Heart left ventricle (tissue), 13 donors: ENCODE measurements at regions not wholly inside any gene's neighbourhood (a gene's known extent, or its start where the extent isn't known, plus 50 kb on each side); places are given as distances from the start of the nearest gene placed in this dataset.
"Not testable (repeated sequence)": the region's sequence is repeated elsewhere in the genome, so short reads cannot be mapped to it uniquely, and the experiment has no call there.

Experiments used
- CTCF ChIP-seq, 12 donors: fragments of 200-600 bp; sonication (generic) in 4 of 12; IDR thresholded peaks; one replicate each; pipeline versions ENCODE4 v1.5.0 to v1.8.0; 2018 to 2022; ENCODE audit warnings: antibody characterized with exemption in 12 of 12, mild to moderate bottlenecking in 5 of 12
- POLR2A ChIP-seq, 2 donors: fragments of 450-650 bp; IDR thresholded peaks; one replicate each; pipeline ENCODE4 v1.6.1; 2017; ENCODE audit warnings: antibody characterized with exemption in 2 of 2, mild to moderate bottlenecking in 2 of 2, moderate library complexity in 2 of 2
- donor health status: ischemic (EF 13 %, LVEDD 7.1; RV severe dilation, severe dysfunction).
- donor health status: DM: no; HTN: yes; CAD: no.
- donor health status: DM: no; HTN: no; CAD: no.
- donor health status: ischemic (EF 25% LVEDD 6.9; RV normal size, moderate dysfunction).
- donor health status: ischemic (EF 25% LVEDD 5.7; RV mildly dilated, moderate dysfunction).
- donor health status: ischemic (EF 35%, LVEDD 5.7; RV mildly dilated, moderate dysfunction).
- donor health status: nonischemic (EF 11% LVEDD 7.7; RV severe dilation, severe dysfunction).
- donor health status: DM: yes; HTN: yes; CAD: no.
- donor health status: PGD.
- donor health status: ischemic (EF 29% LVEDD 5.4; RV normal size, mild dysfunction).
- donor health status: nonischemic (EF 23%, LVEDD 6.1; RV moderate dilation, normal function).

GRCh38 chr5:18535753-18536152 lies 901.5 kb downstream of the TAF11L14 start:
- TF ChIP-seq CTCF, POLR2A (IDR thresholded peaks at IDR 0.05): not testable (repeated sequence)
